ENCODE measurements at regions not wholly inside any gene's neighbourhood (a gene's known extent, or its start where the extent isn't known, plus 50 kb on each side); places are given as distances from the start of the nearest gene placed in this dataset.

- Mint-ChIP-seq H3K27me3 (no peaks in the 10 kb centered on the region), H3K4me3 (no peak overlapping the region), H3K9me3 (no peaks in the 10 kb centered on the region), H3K4me1 (no peaks in the 10 kb centered on the region), H3K36me3 (ENCODE audit: low read depth) (no peaks in the 10 kb centered on the region), H3K27ac (no peak overlapping the region)
- intact Hi-C loops (cut with micrococcal nuclease): no loop called here
- TF ChIP-seq, protein P1, sequence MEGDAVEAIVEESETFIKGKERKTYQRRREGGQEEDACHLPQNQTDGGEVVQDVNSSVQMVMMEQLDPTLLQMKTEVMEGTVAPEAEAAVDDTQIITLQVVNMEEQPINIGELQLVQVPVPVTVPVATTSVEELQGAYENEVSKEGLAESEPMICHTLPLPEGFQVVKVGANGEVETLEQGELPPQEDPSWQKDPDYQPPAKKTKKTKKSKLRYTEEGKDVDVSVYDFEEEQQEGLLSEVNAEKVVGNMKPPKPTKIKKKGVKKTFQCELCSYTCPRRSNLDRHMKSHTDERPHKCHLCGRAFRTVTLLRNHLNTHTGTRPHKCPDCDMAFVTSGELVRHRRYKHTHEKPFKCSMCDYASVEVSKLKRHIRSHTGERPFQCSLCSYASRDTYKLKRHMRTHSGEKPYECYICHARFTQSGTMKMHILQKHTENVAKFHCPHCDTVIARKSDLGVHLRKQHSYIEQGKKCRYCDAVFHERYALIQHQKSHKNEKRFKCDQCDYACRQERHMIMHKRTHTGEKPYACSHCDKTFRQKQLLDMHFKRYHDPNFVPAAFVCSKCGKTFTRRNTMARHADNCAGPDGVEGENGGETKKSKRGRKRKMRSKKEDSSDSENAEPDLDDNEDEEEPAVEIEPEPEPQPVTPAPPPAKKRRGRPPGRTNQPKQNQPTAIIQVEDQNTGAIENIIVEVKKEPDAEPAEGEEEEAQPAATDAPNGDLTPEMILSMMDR (IDR thresholded peaks at IDR 0.05): no peak
- ATAC-seq (ENCODE audit: low read depth) (no peak), DNase-seq (no peak)
- ChIA-PET POLR2A (no interaction called here), CTCF (no interaction called here)
Measured at GRCh38 chr20:60565551-60565950, 607.3 kb downstream of the CDH26 start.

DNA sequence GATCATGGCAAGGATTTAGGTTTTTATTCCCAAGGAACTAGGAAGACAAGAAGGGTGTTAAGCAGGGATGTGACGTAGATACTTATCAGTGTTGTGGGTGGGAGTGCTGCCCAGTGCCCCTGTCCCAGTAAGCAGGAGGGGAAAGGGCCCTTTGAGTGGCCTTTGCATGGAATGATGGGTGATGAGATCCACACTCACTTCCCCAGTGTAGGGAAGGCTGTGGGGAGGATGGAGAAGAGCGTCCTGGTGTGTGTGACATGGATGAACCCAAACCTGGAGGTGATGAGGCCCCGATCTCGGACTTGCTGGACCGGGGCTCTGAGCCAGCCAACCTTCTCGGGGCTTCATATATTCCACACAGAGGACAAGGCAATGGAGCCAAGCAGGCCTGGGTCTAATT, 610.9 kb downstream of the CDH26 start:
- no peak overlapping the region for H3K27ac Mint-ChIP-seq

DNA sequence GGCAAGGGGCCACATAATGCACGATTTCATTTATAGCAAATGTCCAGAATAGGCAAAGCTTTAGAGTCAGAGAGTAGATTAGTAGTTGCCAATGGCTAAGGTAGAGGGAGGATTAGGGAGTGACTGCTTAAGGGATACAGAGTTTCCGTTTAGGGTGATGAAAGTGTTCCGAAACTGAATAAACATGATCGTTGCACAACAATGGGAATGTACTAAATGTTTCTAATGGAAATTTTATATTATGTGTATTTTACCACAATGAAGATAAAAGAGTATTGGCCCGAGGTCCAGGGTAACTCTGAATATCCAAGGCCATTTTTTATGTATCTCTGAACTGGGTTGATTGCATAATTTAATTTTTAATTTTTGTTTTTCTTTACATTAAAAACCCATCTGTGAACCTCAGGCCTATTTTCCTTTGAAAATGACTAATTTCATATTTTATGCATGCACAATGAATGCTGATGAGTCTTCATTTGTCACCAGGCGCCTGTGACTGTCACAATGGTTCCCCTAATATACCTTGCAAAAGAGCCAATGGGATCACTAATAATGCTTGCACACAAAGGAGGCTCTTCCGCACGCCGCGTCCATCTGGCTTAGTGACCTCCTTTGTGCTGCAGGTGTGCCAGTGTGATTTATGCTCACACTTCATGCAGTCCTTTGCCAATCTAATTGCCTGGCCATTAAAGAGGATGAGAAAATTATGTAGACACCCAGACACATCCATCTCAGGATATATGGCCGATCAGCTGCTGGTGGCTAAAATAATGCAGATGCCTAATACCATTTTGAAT, 612.5 kb downstream of the CDH26 start:
- Mint-ChIP-seq H3K27me3 (no peaks in the 10 kb centered on the region), H3K9me3 (no peaks in the 10 kb centered on the region), H3K4me1 (no peaks in the 10 kb centered on the region), H3K36me3 (ENCODE audit: low read depth) (no peaks in the 10 kb centered on the region), H3K27ac (no peak overlapping the region), H3K4me3 (no peak overlapping the region)
- ChIA-PET POLR2A (no interaction called here), CTCF (no interaction called here)
- intact Hi-C loops (cut with micrococcal nuclease): no loop called here
- TF ChIP-seq, protein P1 (IDR thresholded peaks at IDR 0.05): no peak
- no peak for ATAC-seq (ENCODE audit: low read depth)
- DNase-seq: no peak

More for the DNA sequence above, 610.9 kb downstream of the CDH26 start:
- Mint-ChIP-seq H3K4me3 (no peak overlapping the region), H3K36me3 (ENCODE audit: low read depth) (no peaks in the 10 kb centered on the region), H3K9me3 (no peaks in the 10 kb centered on the region), H3K4me1 (no peaks in the 10 kb centered on the region), H3K27me3 (no peaks in the 10 kb centered on the region)
- CTCF ChIA-PET: no interaction called here
- intact Hi-C loops (cut with micrococcal nuclease): no loop called here
- DNase-seq: no peak
- TF ChIP-seq, protein P1 (IDR thresholded peaks at IDR 0.05): no peak
- POLR2A ChIA-PET: no interaction called here
- no peak for ATAC-seq (ENCODE audit: low read depth)

DNA sequence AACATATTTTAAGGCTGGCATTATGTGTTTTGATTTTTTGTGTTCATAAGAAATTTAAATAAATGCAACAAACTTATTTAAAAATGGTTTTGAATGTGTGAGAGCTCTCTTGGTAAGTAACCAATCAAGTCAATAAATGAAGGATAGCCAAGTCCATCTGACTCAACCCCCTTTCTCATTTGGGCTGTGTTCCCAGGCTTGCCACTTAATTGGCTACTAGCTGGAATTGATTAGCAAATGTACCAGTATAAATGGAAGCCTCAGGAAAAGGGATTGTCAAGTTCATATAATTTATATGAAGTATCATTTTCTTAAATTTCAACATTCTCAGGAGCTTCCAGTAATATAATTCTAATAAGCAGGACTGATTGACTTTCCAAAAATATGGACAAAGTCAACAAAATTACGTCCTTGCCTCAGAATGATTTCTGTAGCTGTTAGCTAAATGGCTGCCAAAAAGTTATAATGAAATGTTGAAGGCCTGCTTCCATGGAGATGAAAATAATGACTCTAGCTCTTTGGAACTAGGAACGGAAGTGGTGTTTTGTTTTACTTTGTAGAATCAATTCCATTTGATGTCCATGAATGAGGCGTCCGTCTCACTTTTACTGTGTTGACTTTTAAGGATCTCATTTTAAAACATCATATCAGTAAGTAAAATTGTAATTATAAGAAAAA, 614.9 kb downstream of the CDH26 start:
- ChIA-PET POLR2A (no interaction called here), CTCF (no interaction called here)
- no peak for ATAC-seq (ENCODE audit: low read depth)
- intact Hi-C loops (cut with micrococcal nuclease): no loop called here
- Mint-ChIP-seq H3K9me3 (no peaks in the 10 kb centered on the region), H3K4me1 (no peaks in the 10 kb centered on the region), H3K4me3 (no peak overlapping the region), H3K36me3 (ENCODE audit: low read depth) (no peaks in the 10 kb centered on the region), H3K27ac (no peak overlapping the region), H3K27me3 (no peaks in the 10 kb centered on the region)
- DNase-seq: no peak
- TF ChIP-seq, protein P1 (IDR thresholded peaks at IDR 0.05): no peak

GRCh38 chr20:60576236-60576635, 618.0 kb downstream of the CDH26 start:
- ChIA-PET POLR2A (no interaction called here), CTCF (no interaction called here)
- intact Hi-C loops (cut with micrococcal nuclease): no loop called here
- Mint-ChIP-seq H3K36me3 (ENCODE audit: low read depth) (no peaks in the 10 kb centered on the region), H3K4me3 (no peak overlapping the region), H3K27ac (no peak overlapping the region), H3K9me3 (no peaks in the 10 kb centered on the region), H3K4me1 (no peaks in the 10 kb centered on the region), H3K27me3 (no peaks in the 10 kb centered on the region)
- no peak for ATAC-seq (ENCODE audit: low read depth)
- TF ChIP-seq, protein P1 (IDR thresholded peaks at IDR 0.05): no peak
- DNase-seq: no peak

Data from activated B cell treated with CpG ODN at 0.5 μM for 24 hours (primary cell).